IMR-90 (cell line): ENCODE measurements at regions not wholly inside any gene's neighbourhood (a gene's known extent, or its start where the extent isn't known, plus 50 kb on each side); places are given as distances from the start of the nearest gene placed in this dataset.

Source experiments
- ATAC-seq: fragments of 200-7000 bp; cut with Tn5 transposase; 2 replicates; pipeline ENCODE4 v1.9.1; 2020; ENCODE audit warnings: low read depth, mild to moderate bottlenecking, moderate library complexity
- BruUV-seq: library from RNA; stranded (reverse); fragments of 400-500 nt; replicated peaks from 2 replicates; lab custom pipeline; 2021; lab: Mats Ljungman, UMichigan
- CTCF ChIA-PET: fragments of 300-600 bp; formaldehyde crosslinking; extraction: SDS; loops from one replicate; lab custom pipeline; 2021; ENCODE audit warnings: antibody characterized with exemption; lab: Yijun Ruan, JAX
- POLR2A ChIA-PET: fragments of 300-600 bp; sonication (Branson Sonifier 250); formaldehyde crosslinking; loops from one replicate; lab custom pipeline; 2022; ENCODE audit warnings: antibody characterized with exemption; ENCODE audit not compliant: unreplicated experiment; lab: Charles Lee
- DNase-seq: peaks from one replicate; pipeline ENCODE4 v3.0.0; 2013
- H2AFZ ChIP-seq: replicated peaks from 2 replicates; pipeline ENCODE3; 2013; ENCODE audit warnings: low read length, mild to moderate bottlenecking; ENCODE audit not compliant: poor library complexity
- H2AK5ac ChIP-seq: 2 replicates; pipeline ENCODE4 v1.6.1; 2013; ENCODE audit warnings: low read depth, low read length, inconsistent platforms
- H2AK9ac ChIP-seq: replicated peaks from 2 replicates; pipeline ENCODE3; 2013; ENCODE audit warnings: mild to moderate bottlenecking, low read depth, low read length, moderate library complexity; ENCODE audit not compliant: poor library complexity
- H2BK120ac ChIP-seq: 2 replicates; pipeline ENCODE4 v1.6.1; 2013; ENCODE audit warnings: low read depth, low read length, inconsistent platforms
- H2BK15ac ChIP-seq: 3 replicates; pipeline ENCODE4 v1.6.1; 2013; ENCODE audit warnings: low read depth, low read length, inconsistent platforms
- H2BK20ac ChIP-seq: 2 replicates; pipeline ENCODE4 v1.6.1; 2013; ENCODE audit warnings: low read depth, mild to moderate bottlenecking, inconsistent platforms, low read length, moderate library complexity
- H2BK5ac ChIP-seq: 2 replicates; pipeline ENCODE4 v1.6.1; 2013; ENCODE audit warnings: mild to moderate bottlenecking, low read depth, low read length, inconsistent platforms; ENCODE audit not compliant: poor library complexity, severe bottlenecking
- H3K14ac ChIP-seq: replicated peaks from 2 replicates; pipeline ENCODE4 v1.6.1; 2013; ENCODE audit warnings: low read depth, low read length, inconsistent platforms
- H3K18ac ChIP-seq: 2 replicates; pipeline ENCODE4 v1.6.1; 2013; ENCODE audit warnings: low read depth, low read length, control low read depth
- H3K23ac ChIP-seq: 2 replicates; pipeline ENCODE4 v1.6.1; 2013; ENCODE audit warnings: low read depth, low read length, inconsistent platforms
- H3K27ac ChIP-seq: 2 replicates; pipeline ENCODE4 v1.5.1; 2013; ENCODE audit warnings: mild to moderate bottlenecking, control low read depth, low read length; ENCODE audit not compliant: insufficient read depth
- H3K27me3 ChIP-seq: 2 replicates; pipeline ENCODE4 v1.6.1; 2013; ENCODE audit warnings: low read length; ENCODE audit not compliant: control insufficient read depth, insufficient read depth
- H3K36me3 ChIP-seq: 2 replicates; pipeline ENCODE4 v1.6.1; 2013; ENCODE audit warnings: low read length, mixed read lengths; ENCODE audit not compliant: control insufficient read depth, insufficient read depth
- H3K4ac ChIP-seq: 2 replicates; pipeline ENCODE4 v1.6.1; 2013; ENCODE audit warnings: low read depth, low read length, inconsistent platforms
- H3K4me1 ChIP-seq: 2 replicates; pipeline ENCODE4 v1.6.1; 2013; ENCODE audit warnings: low read length, mixed read lengths; ENCODE audit not compliant: control insufficient read depth, insufficient read depth
- H3K4me2 ChIP-seq: 2 replicates; pipeline ENCODE4 v1.6.1; 2013; ENCODE audit warnings: low read depth, mild to moderate bottlenecking, control low read depth, low read length, moderate library complexity
- H3K4me3 ChIP-seq: 2 replicates; pipeline ENCODE4 v1.5.1; 2013; ENCODE audit warnings: low read depth, mild to moderate bottlenecking, control low read depth, low read length, moderate library complexity; ENCODE audit not compliant: insufficient read depth
- H3K56ac ChIP-seq: 2 replicates; pipeline ENCODE4 v1.6.1; 2013; ENCODE audit warnings: low read length, inconsistent platforms; ENCODE audit not compliant: insufficient read depth; ENCODE audit errors: extremely low read depth
- H3K79me1 ChIP-seq, 2 experiments: 2 replicates each; pipeline ENCODE4 v1.6.1; 2013; ENCODE audit warnings: low read length in 2 of 2, inconsistent platforms in 1 of 2, low read depth in 1 of 2
- H3K9ac ChIP-seq: 2 replicates; pipeline ENCODE4 v1.6.1; 2013; ENCODE audit warnings: low read depth, low read length, control low read depth
- H3K9me1 ChIP-seq: 2 replicates; pipeline ENCODE4 v1.6.1; 2013; ENCODE audit warnings: low read length, inconsistent platforms; ENCODE audit not compliant: insufficient read depth
- H3K9me3 ChIP-seq: 2 replicates; pipeline ENCODE4 v1.6.1; 2013; ENCODE audit warnings: low read length; ENCODE audit not compliant: control insufficient read depth, insufficient read depth
- H4K20me1 ChIP-seq: 2 replicates; pipeline ENCODE4 v1.6.1; 2013; ENCODE audit warnings: low read length, inconsistent platforms; ENCODE audit not compliant: insufficient read depth
- H4K5ac ChIP-seq: 2 replicates; pipeline ENCODE4 v1.6.1; 2013; ENCODE audit warnings: mild to moderate bottlenecking, low read depth, low read length, control low read depth
- H4K8ac ChIP-seq, 2 experiments: 2 replicates each; pipeline ENCODE4 v1.6.1; 2013; ENCODE audit warnings: low read depth in 2 of 2, low read length in 2 of 2, control low read depth in 1 of 2, inconsistent platforms in 1 of 2
- H4K91ac ChIP-seq: 2 replicates; pipeline ENCODE4 v1.6.1; 2013; ENCODE audit warnings: low read depth, low read length, inconsistent platforms; ENCODE audit not compliant: insufficient read depth
- BHLHE40 ChIP-seq: fragments of 150-350 bp; IDR thresholded peaks from 2 replicates; pipeline ENCODE4 v1.6.1; 2016; ENCODE audit warnings: mild to moderate bottlenecking, low read depth, low read length
- CEBPB ChIP-seq: IDR thresholded peaks from 2 replicates; pipeline ENCODE4 v1.6.1; 2012; ENCODE audit warnings: low read depth, low read length, improper control_type of control experiment
- CHD1 ChIP-seq: IDR thresholded peaks from 2 replicates; pipeline ENCODE4 v1.6.1; 2012; ENCODE audit warnings: low read depth, low read length, improper control_type of control experiment
- CTCF ChIP-seq: conservative IDR thresholded peaks from 2 replicates; pipeline ENCODE4 v1.5.1; 2012; ENCODE audit warnings: mild to moderate bottlenecking, low read depth, low read length, improper control_type of control experiment
- ELK1 ChIP-seq: fragments of 150-350 bp; IDR thresholded peaks from 2 replicates; pipeline ENCODE4 v1.6.1; 2016; ENCODE audit warnings: low read depth, mild to moderate bottlenecking, low read length, moderate library complexity, borderline replicate concordance
- FOS ChIP-seq: fragments of 150-350 bp; IDR thresholded peaks from 2 replicates; pipeline ENCODE4 v1.6.1; 2016; ENCODE audit warnings: low read depth, low read length
- MAFK ChIP-seq: IDR thresholded peaks from 2 replicates; pipeline ENCODE4 v1.6.1; 2012; ENCODE audit warnings: low read depth, low read length, improper control_type of control experiment
- MAZ ChIP-seq: IDR thresholded peaks from 2 replicates; pipeline ENCODE4 v1.6.1; 2012; ENCODE audit warnings: low read depth, mild to moderate bottlenecking, low read length, improper control_type of control experiment, moderate library complexity, borderline replicate concordance
- MXI1 ChIP-seq: IDR thresholded peaks from 2 replicates; pipeline ENCODE4 v1.6.1; 2012; ENCODE audit warnings: low read depth, mild to moderate bottlenecking, low read length, moderate library complexity, borderline replicate concordance
- NFE2L2 ChIP-seq: fragments of 150-350 bp; IDR thresholded peaks from 2 replicates; pipeline ENCODE4 v1.6.1; 2016; ENCODE audit warnings: low read depth, mild to moderate bottlenecking, low read length
- POLR2A ChIP-seq: IDR thresholded peaks from 2 replicates; pipeline ENCODE4 v1.6.1; 2012; ENCODE audit warnings: mild to moderate bottlenecking, low read depth, low read length
- RAD21 ChIP-seq: IDR thresholded peaks from 2 replicates; pipeline ENCODE4 v1.6.1; 2012; ENCODE audit warnings: low read length, improper control_type of control experiment
- RCOR1 ChIP-seq: IDR thresholded peaks from 2 replicates; pipeline ENCODE4 v1.6.1; 2012; ENCODE audit warnings: mild to moderate bottlenecking, low read length, improper control_type of control experiment; ENCODE audit not compliant: insufficient replicate concordance
- RFX5 ChIP-seq: IDR thresholded peaks from 2 replicates; pipeline ENCODE4 v1.8.0; 2012; ENCODE audit warnings: low read depth, mild to moderate bottlenecking, low read length, moderate library complexity
- SMC3 ChIP-seq: fragments of 150-350 bp; IDR thresholded peaks from 2 replicates; pipeline ENCODE4 v1.6.1; 2016; ENCODE audit warnings: low read depth, mild to moderate bottlenecking, antibody characterized with exemption, low read length, moderate library complexity
- USF2 ChIP-seq: fragments of 150-350 bp; IDR thresholded peaks from 2 replicates; pipeline ENCODE4 v1.6.1; 2017; ENCODE audit warnings: mild to moderate bottlenecking, antibody characterized with exemption, low read length, low read depth
- WGBS, 2 experiments: methylation state at CpG; one replicate each; pipeline versions ENCODE4 v1.1.5 to v1.1.7; 2013; ENCODE audit warnings: missing lambda C conversion rate in 2 of 2; ENCODE audit not compliant: insufficient read length in 1 of 2; ENCODE audit errors: extremely low coverage in 2 of 2; 5-methylcytosine and 5-hydroxymethylcytosine counted together
- dilution Hi-C: fragments of 300-500 bp; cut with HindIII; formaldehyde crosslinking; loops from one replicate; pipeline ENCODE4 v1.14.3; 2018; ENCODE audit warnings: low sequenced_read_pairs; ENCODE audit not compliant: unreplicated experiment
- in situ Hi-C: fragments of 300-500 bp; cut with MboI; formaldehyde crosslinking; loops from 3 replicates; pipeline ENCODE4 v1.14.3; 2019; ENCODE audit warnings: low sequenced_read_pairs, inconsistent platforms, mixed read lengths
- intact Hi-C: fragments of 100-400 bp; cut with micrococcal nuclease; formaldehyde crosslinking; loops from 2 replicates; pipeline ENCODE4 v1.10.0; 2022

GRCh38 chr13:70391678-70392077, 283.4 kb upstream of the KLHL1 start:
- Histone ChIP-seq H3K23ac (no peak overlapping the region), H3K14ac (no peak overlapping the region), H2AK9ac (no peak overlapping the region), H3K18ac (no peak overlapping the region), H2BK20ac (no peak overlapping the region), H3K27me3 (no peaks in the 10 kb centered on the region), H3K4ac (no peak overlapping the region), H3K79me1 (no peaks in the 10 kb centered on the region), H3K27ac (no peak overlapping the region), H2AFZ (no peak overlapping the region), H2BK15ac (no peak overlapping the region), H4K91ac (no peak overlapping the region), H4K20me1 (no peaks in the 10 kb centered on the region), H3K4me2 (no peak overlapping the region), H4K5ac (no peak overlapping the region), H3K9ac (no peak overlapping the region), H2AK5ac (no peak overlapping the region), H3K56ac (no peak overlapping the region), H4K8ac (no peak overlapping the region), H3K36me3 (no peaks in the 10 kb centered on the region), H3K4me3 (no peak overlapping the region), H2BK120ac (no peak overlapping the region), H3K9me3 (peaks cover 6% of the 10 kb centered on the region; the same call in 1 of the 2 replicates), H2BK5ac (no peak overlapping the region), H3K4me1 (no peaks in the 10 kb centered on the region), H3K9me1 (no peaks in the 10 kb centered on the region)
- ATAC-seq, result no peak
- whole genome bisulfite sequencing, 2 experiments, result no CpG with 5 or more reads among the region's 3 CpGs
- in situ Hi-C loops (no loop called here), intact Hi-C loops (no loop called here), dilution Hi-C loops (no loop called here)
- no TSS peak for BruUV-seq
- no peak for DNase-seq
- CTCF ChIA-PET, result no interaction called here
- POLR2A ChIA-PET, result no interaction called here
- TF ChIP-seq SMC3 (no peak), RFX5 (no peak), USF2 (no peak), NFE2L2 (no peak), MAZ (no peak), RCOR1 (no peak), CEBPB (no peak), FOS (no peak), MXI1 (no peak), RAD21 (no peak), ELK1 (no peak), BHLHE40 (no peak), CTCF (no peak), POLR2A (no peak), CHD1 (no peak), MAFK (no peak)
